GM21717 (cell line): ENCODE measurements at regions not wholly inside any gene's neighbourhood (a gene's known extent, or its start where the extent isn't known, plus 50 kb on each side); places are given as distances from the start of the nearest gene placed in this dataset.

Source experiments
- ATAC-seq: cut with Tn5 transposase; IDR thresholded peaks from one replicate; pipeline ENCODE4 v1.9.1; 2021; ENCODE audit warnings: mild to moderate bottlenecking, moderate library complexity; ENCODE audit not compliant: unreplicated experiment

- no peak for ATAC-seq
These were observed 279.1 kb upstream of the MAGI2 start for GRCh38 chr7:79732535-79732934.

DNA sequence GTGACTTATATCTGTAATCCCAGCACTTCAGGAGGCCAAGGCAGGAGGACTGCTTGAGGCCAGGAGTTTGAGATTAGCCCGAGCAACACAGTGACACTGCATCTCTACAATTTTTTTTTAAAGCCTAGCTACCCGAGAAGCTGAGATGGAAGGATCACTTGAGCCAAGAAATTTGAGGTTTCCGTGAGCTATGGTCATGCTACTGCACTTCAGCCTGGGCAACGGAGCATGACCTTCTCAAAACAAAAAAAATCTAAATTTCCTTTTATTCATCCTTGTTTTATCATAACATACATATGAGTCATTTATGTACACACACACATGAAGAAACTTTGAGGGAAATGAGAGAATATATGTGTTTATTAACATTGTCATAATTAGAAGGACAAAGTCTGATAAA is 277.5 kb upstream of the MAGI2 start:
- no peak for ATAC-seq

- no peak for ATAC-seq
These were observed 270.6 kb upstream of the MAGI2 start for GRCh38 chr7:79723833-79724618.

GRCh38 chr7:79722217-79722616 is 268.8 kb upstream of the MAGI2 start:
- ATAC-seq, result no peak

GRCh38 chr7:79719216-79719615 is 265.7 kb upstream of the MAGI2 start:
- no peak for ATAC-seq

GRCh38 chr7:79716329-79716728 is 262.9 kb upstream of the MAGI2 start:
- no peak for ATAC-seq

DNA sequence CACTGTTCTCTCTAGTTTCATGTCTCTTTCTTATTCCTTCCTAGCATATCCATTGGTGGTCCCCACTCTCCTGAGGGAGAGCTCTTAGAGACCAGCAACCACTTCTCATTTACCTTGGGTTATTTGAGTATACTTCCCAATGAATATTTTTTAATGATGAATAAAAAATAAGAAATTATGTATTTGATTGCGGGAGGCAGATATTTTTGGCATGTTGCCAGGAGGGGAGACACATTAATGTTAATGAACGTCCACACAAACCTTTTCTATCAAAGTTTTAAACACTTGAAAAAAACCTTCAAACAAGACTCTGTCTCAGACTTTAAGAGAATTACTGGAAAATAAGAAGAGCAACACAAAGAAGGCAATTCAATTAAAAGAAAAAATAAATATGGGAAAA is 260.6 kb upstream of the MAGI2 start:
- ATAC-seq, result no peak

- no peak for ATAC-seq
These were observed 259.8 kb upstream of the MAGI2 start for GRCh38 chr7:79713276-79713675.

- no peak for ATAC-seq
These were observed 258.2 kb upstream of the MAGI2 start for GRCh38 chr7:79711660-79712059.

- ATAC-seq, result no peak
These were observed 256.3 kb upstream of the MAGI2 start for GRCh38 chr7:79709574-79710409.

DNA sequence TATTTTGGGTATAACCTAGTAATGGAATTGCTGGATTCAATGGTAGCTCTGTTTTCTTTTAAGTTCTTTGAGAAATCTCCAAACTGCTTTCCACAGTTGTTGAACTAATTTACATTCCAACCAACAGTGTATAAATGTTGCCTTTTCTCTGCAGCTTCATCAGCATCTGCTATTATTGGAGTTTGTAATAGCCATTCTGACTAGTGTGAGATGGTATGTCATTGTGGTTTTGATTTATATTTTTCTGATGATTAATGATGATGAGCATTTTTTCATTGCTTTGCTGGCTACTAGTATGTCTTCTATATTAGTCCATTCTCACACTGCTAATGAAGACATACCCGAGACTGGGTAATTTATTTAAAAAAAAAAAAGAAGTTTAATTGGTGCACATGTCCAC is 248.6 kb upstream of the MAGI2 start:
- ATAC-seq, result no peak

- ATAC-seq, result no peak
These were observed 238.5 kb upstream of the MAGI2 start for GRCh38 chr7:79692015-79692414.

DNA sequence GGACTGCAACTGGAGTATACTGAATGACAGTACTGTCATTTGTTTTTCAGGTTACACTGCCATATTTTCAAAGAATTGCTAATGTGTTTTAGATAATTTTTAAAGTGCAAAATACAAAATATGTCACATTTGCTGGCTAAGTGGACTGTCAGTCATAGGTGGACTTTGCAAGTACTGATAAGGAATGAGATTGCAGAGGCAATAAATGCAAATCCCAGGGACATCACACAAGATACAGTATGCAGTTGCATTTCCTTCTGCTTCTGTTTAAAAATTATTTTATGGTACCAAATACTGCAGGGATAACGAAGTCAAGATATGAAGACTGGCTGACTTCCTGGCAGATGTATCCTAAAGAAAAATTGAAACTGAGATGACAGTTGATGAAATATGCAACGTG is 237.6 kb upstream of the MAGI2 start:
- no peak for ATAC-seq

DNA sequence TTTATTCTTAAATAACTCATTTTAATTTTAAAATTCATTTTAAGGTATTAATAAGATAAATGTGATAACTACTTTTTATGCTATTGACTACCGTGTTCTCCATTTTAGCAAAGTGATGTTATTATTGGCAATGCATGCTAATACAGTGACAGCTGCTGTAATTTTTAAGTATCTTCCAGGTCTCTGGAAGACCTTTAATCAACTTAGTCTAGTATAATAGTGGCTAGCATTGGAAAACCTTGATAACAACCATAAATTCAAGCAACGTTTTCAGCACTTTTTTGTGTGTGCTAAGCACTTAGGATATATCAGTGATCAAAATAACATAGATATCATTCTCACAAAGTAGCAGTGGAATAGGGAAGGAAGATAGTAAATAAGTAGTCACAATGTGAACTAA is 230.9 kb upstream of the MAGI2 start:
- ATAC-seq, result no peak

GRCh38 chr7:79683916-79684315 is 230.4 kb upstream of the MAGI2 start:
- ATAC-seq, result no peak

GRCh38 chr7:79683185-79683890 is 229.9 kb upstream of the MAGI2 start:
- ATAC-seq, result no peak

- ATAC-seq, result no peak
These were observed 228.0 kb upstream of the MAGI2 start for GRCh38 chr7:79681454-79681853.

- ATAC-seq, result no peak
These were observed 220.5 kb upstream of the MAGI2 start for GRCh38 chr7:79673969-79674368.

DNA sequence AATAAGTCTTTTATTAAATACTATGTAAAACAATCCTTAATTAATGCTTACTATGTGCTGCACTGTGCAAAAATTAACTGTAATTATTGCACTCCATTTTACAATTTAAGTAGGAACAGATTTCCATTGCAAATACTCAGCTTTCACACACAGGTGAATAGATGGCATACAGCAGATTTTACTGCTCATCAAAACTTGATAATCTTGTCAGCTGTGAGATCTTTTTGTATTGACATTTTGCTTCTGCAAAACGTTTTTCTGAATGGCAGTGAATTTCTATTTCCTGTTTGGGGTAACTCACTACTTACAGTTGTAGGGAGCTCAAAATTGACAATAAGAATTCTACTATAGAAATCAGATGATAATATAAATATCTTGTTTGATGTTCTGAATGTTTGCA is 220.0 kb upstream of the MAGI2 start:
- ATAC-seq, result no peak

GRCh38 chr7:79668292-79668691 is 214.8 kb upstream of the MAGI2 start:
- ATAC-seq, result no peak

GRCh38 chr7:79666472-79666871 is 213.0 kb upstream of the MAGI2 start:
- no peak for ATAC-seq
